GM12878 (cell line): ENCODE measurements at regions not wholly inside any gene's neighbourhood (a gene's known extent, or its start where the extent isn't known, plus 50 kb on each side); places are given as distances from the start of the nearest gene placed in this dataset.

Experiments used
- ATAC-seq: fragments of 200-7000 bp; cut with Tn5 transposase; 3 replicates; pipeline ENCODE4 v1.9.1; 2020; ENCODE audit warnings: mild to moderate bottlenecking, moderate library complexity
- BruUV-seq: library from RNA; stranded (reverse); fragments of 400-500 nt; replicated peaks from 2 replicates; lab custom pipeline; 2021; lab: Mats Ljungman, UMichigan
- CTCF ChIA-PET: fragments of 300-600 bp; sonication (Branson Sonifier 250); formaldehyde crosslinking; extraction: SDS; loops from one replicate; lab custom pipeline; 2021; ENCODE audit warnings: inconsistent platforms; lab: Yijun Ruan, JAX
- POLR2A ChIA-PET: fragments of 350-600 bp; formaldehyde crosslinking; extraction: SDS; loops from one replicate; lab custom pipeline; 2021; ENCODE audit warnings: inconsistent platforms; lab: Charles Lee
- RAD21 ChIA-PET: fragments of 300-600 bp; sonication (Branson Sonifier 250); formaldehyde crosslinking; loops from one replicate; lab custom pipeline; 2023; ENCODE audit warnings: antibody characterized with exemption; ENCODE audit not compliant: unreplicated experiment; lab: Charles Lee
- SMC1A ChIA-PET: fragments of 300-600 bp; sonication (Branson Sonifier 250); formaldehyde crosslinking; loops from one replicate; lab custom pipeline; 2023; ENCODE audit not compliant: unreplicated experiment, uncharacterized antibody; lab: Charles Lee
- DNase-seq: peaks from one replicate; pipeline ENCODE4 v3.0.0-alpha.2; 2011; ENCODE audit warnings: low read depth, low spot score
- FAIRE-seq: peaks from 3 replicates; lab custom pipeline; 2011; peaks lifted over from hg19 to GRCh38; lab: Jason Lieb, UNC
- H2AFZ ChIP-seq: 2 replicates; pipeline ENCODE4 v1.6.0; 2011; ENCODE audit warnings: low read depth, low read length, control low read depth; ENCODE audit not compliant: control insufficient read depth
- H3K27ac ChIP-seq: 2 replicates; pipeline ENCODE4 v1.5.1; 2011; ENCODE audit warnings: control low read depth; ENCODE audit not compliant: control insufficient read depth, insufficient read depth
- H3K27me3 ChIP-seq, 2 experiments: replicated peaks in 1 of 2; 2 replicates each; pipeline versions ENCODE4 v1.6.0 to v1.6.1; 2011; ENCODE audit warnings: low read length in 1 of 2; ENCODE audit not compliant: control insufficient read depth in 2 of 2, insufficient read depth in 2 of 2
- H3K36me3 ChIP-seq, 2 experiments: 2 replicates each; pipeline ENCODE4 v1.5.1; 2011; ENCODE audit warnings: low read length in 1 of 2; ENCODE audit not compliant: control insufficient read depth in 2 of 2, insufficient read depth in 2 of 2
- H3K4me1 ChIP-seq: 2 replicates; pipeline ENCODE4 v1.6.1; 2011; ENCODE audit warnings: mild to moderate bottlenecking, low read length, moderate library complexity, mixed read lengths; ENCODE audit not compliant: control insufficient read depth, insufficient read depth
- H3K4me2 ChIP-seq: 2 replicates; pipeline ENCODE4 v1.6.0; 2011; ENCODE audit warnings: control low read depth; ENCODE audit not compliant: control insufficient read depth, insufficient read depth
- H3K4me3 ChIP-seq: fragments of 200-600 bp; sonication (generic); 2 replicates; pipeline ENCODE4 v1.5.1; 2016
- H3K79me2 ChIP-seq: 2 replicates; pipeline ENCODE4 v1.6.0; 2011; ENCODE audit warnings: low read length; ENCODE audit not compliant: control insufficient read depth, insufficient read depth
- H3K9ac ChIP-seq: 2 replicates; pipeline ENCODE4 v1.8.0; 2011; ENCODE audit warnings: low read length, control low read depth, mixed read lengths; ENCODE audit not compliant: control insufficient read depth, insufficient read depth
- H3K9me3 ChIP-seq: replicated peaks from 3 replicates; pipeline ENCODE4 v1.5.1; 2011; ENCODE audit warnings: mild to moderate bottlenecking, low read length; ENCODE audit not compliant: control insufficient read depth, insufficient read depth
- H4K20me1 ChIP-seq: 2 replicates; pipeline ENCODE4 v1.6.0; 2011; ENCODE audit not compliant: control insufficient read depth, insufficient read depth
- CREM ChIP-seq: IDR thresholded peaks from 2 replicates; pipeline ENCODE4 v1.6.1; 2014; ENCODE audit warnings: antibody characterized with exemption, low read depth
- EP300 ChIP-seq, 2 experiments: fragments of 150-350 bp in 1 of 2; IDR thresholded peaks; 2 replicates each; pipeline ENCODE4 v1.6.1; 2011 to 2012; ENCODE audit warnings: low read depth in 2 of 2, low read length in 2 of 2, borderline replicate concordance in 1 of 2, improper control_type of control experiment in 1 of 2, inconsistent platforms in 1 of 2; ENCODE audit not compliant: control insufficient read depth in 1 of 2
- JUND ChIP-seq: IDR thresholded peaks from 2 replicates; pipeline ENCODE4 v1.6.1; 2012; ENCODE audit warnings: low read depth, mild to moderate bottlenecking, low read length, improper control_type of control experiment, moderate library complexity
- ZNF592 ChIP-seq: fragments of 450-650 bp; IDR thresholded peaks from 2 replicates; pipeline ENCODE4 v1.6.1; 2017; ENCODE audit warnings: mild to moderate bottlenecking, moderate library complexity
- WGBS: methylation state at CpG from one replicate; pipeline ENCODE4 v1.1.6; 2016; ENCODE audit warnings: low lambda C conversion rate; ENCODE audit not compliant: insufficient replicate concordance, insufficient coverage; ENCODE audit errors: missing lambda C conversion rate; 5-methylcytosine and 5-hydroxymethylcytosine counted together
- in situ Hi-C: fragments of 300-500 bp; cut with MboI; formaldehyde crosslinking; loops from 9 replicates; pipeline ENCODE4 v1.14.3; 2018; ENCODE audit warnings: mixed read lengths
- intact Hi-C: fragments of 100-400 bp; cut with micrococcal nuclease; formaldehyde crosslinking; loops from one replicate; pipeline ENCODE4 v1.14.2; 2022; ENCODE audit not compliant: unreplicated experiment

- ATAC-seq: no peak
These were observed 1143.6 kb upstream of the ADGRL2 start for GRCh38 chr1:80657044-80657643.

More at GRCh38 chr1:80657044-80657643, 1143.6 kb upstream of the ADGRL2 start:
- BruUV-seq: no TSS peak
- in situ Hi-C loops: no loop called here
- no peak for TF ChIP-seq ZNF592
- no peak for TF ChIP-seq CREM
- no peak for TF ChIP-seq JUND
- TF ChIP-seq EP300 (IDR thresholded peaks at IDR 0.05; ENCODE audit: borderline replicate concordance in 1 of 2, control insufficient read depth in 1 of 2, low read depth in 2 of 2, low read length in 2 of 2): no peak
- intact Hi-C loops: no loop called here
- CTCF ChIA-PET: interaction anchor here (0.6 to 2.0 kb wide), 3 partner anchors 16 to 761 kb away, joined by 3 to 5 read pairs (median 3); no protein-coding TSS in a partner anchor
- no peaks in the 10 kb centered on the region for H4K20me1 ChIP-seq
- no peaks in the 10 kb centered on the region; the same call in 1 of the 2 replicates for H3K4me1 ChIP-seq
- H3K79me2 ChIP-seq: no peaks in the 10 kb centered on the region
- RAD21 ChIA-PET: no interaction called here
- H3K9ac ChIP-seq: no peak overlapping the region
- POLR2A ChIA-PET: no interaction called here
- H2AFZ ChIP-seq: no peak overlapping the region
- no peaks in the 10 kb centered on the region for H3K9me3 ChIP-seq
- H3K27me3 ChIP-seq: no peaks in the 10 kb centered on the region
- FAIRE-seq: no peak
- DNase-seq: no peak
- SMC1A ChIA-PET: interaction anchor here (0.5 to 1.0 kb wide), 2 partner anchors 98 to 451 kb away, joined by 3 read pairs; no protein-coding TSS in a partner anchor
- 21% methylated on average over 3 of the region's 3 CpGs for WGBS
- no peaks in the 10 kb centered on the region for H3K36me3 ChIP-seq
- no peak overlapping the region for H3K4me2 ChIP-seq
- no peak overlapping the region for H3K4me3 ChIP-seq
- H3K27ac ChIP-seq: no peak overlapping the region
